ENCODE measurements at regions not wholly inside any gene's neighbourhood (a gene's known extent, or its start where the extent isn't known, plus 50 kb on each side); places are given as distances from the start of the nearest gene placed in this dataset.

DNA sequence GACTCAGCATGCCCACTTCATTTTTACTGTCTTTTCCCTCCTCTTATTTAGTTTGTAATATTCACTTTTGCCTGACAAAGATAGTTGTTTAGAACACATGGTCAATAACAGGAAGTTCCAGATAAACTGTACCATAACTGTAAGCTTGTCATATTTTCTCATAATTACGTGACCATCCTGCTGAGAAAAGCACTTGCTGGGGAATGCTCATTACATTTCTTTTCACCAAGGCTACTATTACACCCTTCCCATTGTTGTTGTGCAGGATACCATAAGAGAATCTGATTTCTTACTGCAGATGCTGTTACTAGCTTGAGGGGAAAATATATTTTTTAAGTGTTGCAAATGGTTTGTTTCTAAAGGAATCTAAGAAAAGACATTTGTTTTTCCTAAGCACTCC, 111.7 kb upstream of the SLITRK6 start (continued):
- TF ChIP-seq, protein P1, sequence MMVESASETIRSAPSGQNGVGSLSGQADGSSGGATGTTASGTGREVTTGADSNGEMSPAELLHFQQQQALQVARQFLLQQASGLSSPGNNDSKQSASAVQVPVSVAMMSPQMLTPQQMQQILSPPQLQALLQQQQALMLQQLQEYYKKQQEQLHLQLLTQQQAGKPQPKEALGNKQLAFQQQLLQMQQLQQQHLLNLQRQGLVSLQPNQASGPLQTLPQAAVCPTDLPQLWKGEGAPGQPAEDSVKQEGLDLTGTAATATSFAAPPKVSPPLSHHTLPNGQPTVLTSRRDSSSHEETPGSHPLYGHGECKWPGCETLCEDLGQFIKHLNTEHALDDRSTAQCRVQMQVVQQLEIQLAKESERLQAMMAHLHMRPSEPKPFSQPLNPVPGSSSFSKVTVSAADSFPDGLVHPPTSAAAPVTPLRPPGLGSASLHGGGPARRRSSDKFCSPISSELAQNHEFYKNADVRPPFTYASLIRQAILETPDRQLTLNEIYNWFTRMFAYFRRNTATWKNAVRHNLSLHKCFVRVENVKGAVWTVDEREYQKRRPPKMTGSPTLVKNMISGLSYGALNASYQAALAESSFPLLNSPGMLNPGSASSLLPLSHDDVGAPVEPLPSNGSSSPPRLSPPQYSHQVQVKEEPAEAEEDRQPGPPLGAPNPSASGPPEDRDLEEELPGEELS (CRISPR knock-in tag; IDR thresholded peaks at IDR 0.05; ENCODE audit: borderline replicate concordance), result no peak
- no peak for TF ChIP-seq SRSF1 (IDR thresholded peaks at IDR 0.05; ENCODE audit: low read depth, low read length)
- no peak for TF ChIP-seq ZNF57 (CRISPR knock-in tag; IDR thresholded peaks at IDR 0.05)
- no peak for TF ChIP-seq PHTF2 (CRISPR knock-in tag; IDR thresholded peaks at IDR 0.05)
- TF ChIP-seq SP2 (IDR thresholded peaks at IDR 0.05; ENCODE audit: extremely low read depth, low read depth, low read length, poor library complexity, severe bottlenecking), result no peak
- TF ChIP-seq TAL1 (IDR thresholded peaks at IDR 0.05), result no peak
- no peak for TF ChIP-seq CC2D1A (IDR thresholded peaks at IDR 0.05)
- TF ChIP-seq ZNF780A (CRISPR knock-in tag; IDR thresholded peaks at IDR 0.05), result no peak
- TF ChIP-seq, protein P2, sequence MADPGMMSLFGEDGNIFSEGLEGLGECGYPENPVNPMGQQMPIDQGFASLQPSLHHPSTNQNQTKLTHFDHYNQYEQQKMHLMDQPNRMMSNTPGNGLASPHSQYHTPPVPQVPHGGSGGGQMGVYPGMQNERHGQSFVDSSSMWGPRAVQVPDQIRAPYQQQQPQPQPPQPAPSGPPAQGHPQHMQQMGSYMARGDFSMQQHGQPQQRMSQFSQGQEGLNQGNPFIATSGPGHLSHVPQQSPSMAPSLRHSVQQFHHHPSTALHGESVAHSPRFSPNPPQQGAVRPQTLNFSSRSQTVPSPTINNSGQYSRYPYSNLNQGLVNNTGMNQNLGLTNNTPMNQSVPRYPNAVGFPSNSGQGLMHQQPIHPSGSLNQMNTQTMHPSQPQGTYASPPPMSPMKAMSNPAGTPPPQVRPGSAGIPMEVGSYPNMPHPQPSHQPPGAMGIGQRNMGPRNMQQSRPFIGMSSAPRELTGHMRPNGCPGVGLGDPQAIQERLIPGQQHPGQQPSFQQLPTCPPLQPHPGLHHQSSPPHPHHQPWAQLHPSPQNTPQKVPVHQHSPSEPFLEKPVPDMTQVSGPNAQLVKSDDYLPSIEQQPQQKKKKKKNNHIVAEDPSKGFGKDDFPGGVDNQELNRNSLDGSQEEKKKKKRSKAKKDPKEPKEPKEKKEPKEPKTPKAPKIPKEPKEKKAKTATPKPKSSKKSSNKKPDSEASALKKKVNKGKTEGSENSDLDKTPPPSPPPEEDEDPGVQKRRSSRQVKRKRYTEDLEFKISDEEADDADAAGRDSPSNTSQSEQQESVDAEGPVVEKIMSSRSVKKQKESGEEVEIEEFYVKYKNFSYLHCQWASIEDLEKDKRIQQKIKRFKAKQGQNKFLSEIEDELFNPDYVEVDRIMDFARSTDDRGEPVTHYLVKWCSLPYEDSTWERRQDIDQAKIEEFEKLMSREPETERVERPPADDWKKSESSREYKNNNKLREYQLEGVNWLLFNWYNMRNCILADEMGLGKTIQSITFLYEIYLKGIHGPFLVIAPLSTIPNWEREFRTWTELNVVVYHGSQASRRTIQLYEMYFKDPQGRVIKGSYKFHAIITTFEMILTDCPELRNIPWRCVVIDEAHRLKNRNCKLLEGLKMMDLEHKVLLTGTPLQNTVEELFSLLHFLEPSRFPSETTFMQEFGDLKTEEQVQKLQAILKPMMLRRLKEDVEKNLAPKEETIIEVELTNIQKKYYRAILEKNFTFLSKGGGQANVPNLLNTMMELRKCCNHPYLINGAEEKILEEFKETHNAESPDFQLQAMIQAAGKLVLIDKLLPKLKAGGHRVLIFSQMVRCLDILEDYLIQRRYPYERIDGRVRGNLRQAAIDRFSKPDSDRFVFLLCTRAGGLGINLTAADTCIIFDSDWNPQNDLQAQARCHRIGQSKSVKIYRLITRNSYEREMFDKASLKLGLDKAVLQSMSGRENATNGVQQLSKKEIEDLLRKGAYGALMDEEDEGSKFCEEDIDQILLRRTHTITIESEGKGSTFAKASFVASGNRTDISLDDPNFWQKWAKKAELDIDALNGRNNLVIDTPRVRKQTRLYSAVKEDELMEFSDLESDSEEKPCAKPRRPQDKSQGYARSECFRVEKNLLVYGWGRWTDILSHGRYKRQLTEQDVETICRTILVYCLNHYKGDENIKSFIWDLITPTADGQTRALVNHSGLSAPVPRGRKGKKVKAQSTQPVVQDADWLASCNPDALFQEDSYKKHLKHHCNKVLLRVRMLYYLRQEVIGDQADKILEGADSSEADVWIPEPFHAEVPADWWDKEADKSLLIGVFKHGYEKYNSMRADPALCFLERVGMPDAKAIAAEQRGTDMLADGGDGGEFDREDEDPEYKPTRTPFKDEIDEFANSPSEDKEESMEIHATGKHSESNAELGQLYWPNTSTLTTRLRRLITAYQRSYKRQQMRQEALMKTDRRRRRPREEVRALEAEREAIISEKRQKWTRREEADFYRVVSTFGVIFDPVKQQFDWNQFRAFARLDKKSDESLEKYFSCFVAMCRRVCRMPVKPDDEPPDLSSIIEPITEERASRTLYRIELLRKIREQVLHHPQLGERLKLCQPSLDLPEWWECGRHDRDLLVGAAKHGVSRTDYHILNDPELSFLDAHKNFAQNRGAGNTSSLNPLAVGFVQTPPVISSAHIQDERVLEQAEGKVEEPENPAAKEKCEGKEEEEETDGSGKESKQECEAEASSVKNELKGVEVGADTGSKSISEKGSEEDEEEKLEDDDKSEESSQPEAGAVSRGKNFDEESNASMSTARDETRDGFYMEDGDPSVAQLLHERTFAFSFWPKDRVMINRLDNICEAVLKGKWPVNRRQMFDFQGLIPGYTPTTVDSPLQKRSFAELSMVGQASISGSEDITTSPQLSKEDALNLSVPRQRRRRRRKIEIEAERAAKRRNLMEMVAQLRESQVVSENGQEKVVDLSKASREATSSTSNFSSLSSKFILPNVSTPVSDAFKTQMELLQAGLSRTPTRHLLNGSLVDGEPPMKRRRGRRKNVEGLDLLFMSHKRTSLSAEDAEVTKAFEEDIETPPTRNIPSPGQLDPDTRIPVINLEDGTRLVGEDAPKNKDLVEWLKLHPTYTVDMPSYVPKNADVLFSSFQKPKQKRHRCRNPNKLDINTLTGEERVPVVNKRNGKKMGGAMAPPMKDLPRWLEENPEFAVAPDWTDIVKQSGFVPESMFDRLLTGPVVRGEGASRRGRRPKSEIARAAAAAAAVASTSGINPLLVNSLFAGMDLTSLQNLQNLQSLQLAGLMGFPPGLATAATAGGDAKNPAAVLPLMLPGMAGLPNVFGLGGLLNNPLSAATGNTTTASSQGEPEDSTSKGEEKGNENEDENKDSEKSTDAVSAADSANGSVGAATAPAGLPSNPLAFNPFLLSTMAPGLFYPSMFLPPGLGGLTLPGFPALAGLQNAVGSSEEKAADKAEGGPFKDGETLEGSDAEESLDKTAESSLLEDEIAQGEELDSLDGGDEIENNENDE (IDR thresholded peaks at IDR 0.05; ENCODE audit: low read depth, low read length), result no peak
- TF ChIP-seq EZH2 (IDR thresholded peaks at IDR 0.05; ENCODE audit: borderline replicate concordance, low read depth, low read length), result no peak

Measured in K562 (cell line).